Liver (tissue), 8 donors: ENCODE measurements at regions not wholly inside any gene's neighbourhood (a gene's known extent, or its start where the extent isn't known, plus 50 kb on each side); places are given as distances from the start of the nearest gene placed in this dataset.

Experiments used
- DNase-seq: peaks from one replicate; pipeline ENCODE4 v3.0.0-alpha.2; 2017; ENCODE audit warnings: low spot score
- H3K27ac ChIP-seq, 2 donors: one replicate each; pipeline ENCODE4 v1.7.0; 2013; ENCODE audit warnings: inconsistent platforms in 2 of 2, low read length in 2 of 2, control low read depth in 1 of 2, low read depth in 1 of 2, mild to moderate bottlenecking in 1 of 2
- H3K27me3 ChIP-seq, 4 donors: one replicate each; pipeline versions ENCODE4 v1.6.1 to v1.7.0; 2013; ENCODE audit warnings: low read length in 3 of 4, inconsistent platforms in 1 of 4, mild to moderate bottlenecking in 1 of 4, moderate library complexity in 1 of 4; ENCODE audit not compliant: control insufficient read depth in 4 of 4, insufficient read depth in 4 of 4
- H3K36me3 ChIP-seq, 4 donors: one replicate each; pipeline versions ENCODE4 v1.6.1 to v1.7.0; 2013; ENCODE audit warnings: low read length in 3 of 4, mild to moderate bottlenecking in 3 of 4, low read depth in 1 of 4, moderate library complexity in 1 of 4; ENCODE audit not compliant: control insufficient read depth in 4 of 4, insufficient read depth in 3 of 4
- H3K4me1 ChIP-seq, 4 donors: one replicate each; pipeline versions ENCODE4 v1.6.1 to v1.7.0; 2013; ENCODE audit warnings: low read length in 3 of 4, mild to moderate bottlenecking in 3 of 4, moderate library complexity in 1 of 4; ENCODE audit not compliant: control insufficient read depth in 4 of 4, insufficient read depth in 4 of 4
- H3K4me3 ChIP-seq, 3 donors: one replicate each; pipeline versions ENCODE4 v1.6.1 to v1.7.0; 2013; ENCODE audit warnings: low read length in 3 of 3, control low read depth in 1 of 3, low read depth in 1 of 3, mild to moderate bottlenecking in 1 of 3
- H3K9ac ChIP-seq, 2 donors: one replicate each; pipeline ENCODE4 v1.7.0; 2013; ENCODE audit warnings: low read length in 2 of 2, mild to moderate bottlenecking in 2 of 2, moderate library complexity in 2 of 2, control low read depth in 1 of 2, low read depth in 1 of 2
- H3K9me3 ChIP-seq, 4 donors: one replicate each; pipeline versions ENCODE4 v1.6.1 to v1.7.0; 2013; ENCODE audit warnings: low read length in 3 of 4; ENCODE audit not compliant: control insufficient read depth in 4 of 4
- ATF3 ChIP-seq: IDR thresholded peaks from 2 replicates; pipeline ENCODE4 v1.6.1; 2016; ENCODE audit warnings: antibody characterized with exemption
- CTCF ChIP-seq: fragments of 150-350 bp; IDR thresholded peaks from 2 replicates; pipeline ENCODE4 v1.5.1; 2017; ENCODE audit warnings: improper control_type of control experiment, low read depth, low read length; ENCODE audit not compliant: missing input control
- EGR1 ChIP-seq, 2 donors: IDR thresholded peaks; 2 replicates each; pipeline ENCODE4 v1.6.1; 2016 to 2018; ENCODE audit warnings: antibody characterized with exemption in 2 of 2, low read depth in 2 of 2
- FOXA1 ChIP-seq: IDR thresholded peaks from 2 replicates; pipeline ENCODE4 v1.6.1; 2016; ENCODE audit warnings: antibody characterized with exemption
- FOXA2 ChIP-seq: IDR thresholded peaks from 2 replicates; pipeline ENCODE4 v1.6.1; 2016; ENCODE audit warnings: antibody characterized with exemption
- GABPA ChIP-seq, 2 donors: IDR thresholded peaks in 1 of 2; conservative IDR thresholded peaks in 1 of 2; 2 replicates each; pipeline ENCODE4 v1.6.1; 2016; ENCODE audit warnings: antibody characterized with exemption in 2 of 2, mild to moderate bottlenecking in 1 of 2, moderate library complexity in 1 of 2
- HNF4A ChIP-seq, 2 donors: conservative IDR thresholded peaks; 2 replicates each; pipeline ENCODE4 v1.6.1; 2016; ENCODE audit warnings: antibody characterized with exemption in 2 of 2, mild to moderate bottlenecking in 2 of 2
- HNF4G ChIP-seq: IDR thresholded peaks from 2 replicates; pipeline ENCODE4 v1.6.1; 2016; ENCODE audit warnings: antibody characterized with exemption
- MAX ChIP-seq: IDR thresholded peaks from 2 replicates; pipeline ENCODE4 v1.6.1; 2016; ENCODE audit warnings: antibody characterized with exemption
- NR2F2 ChIP-seq: IDR thresholded peaks from 2 replicates; pipeline ENCODE4 v1.6.1; 2016; ENCODE audit warnings: antibody characterized with exemption
- REST ChIP-seq: IDR thresholded peaks from 2 replicates; pipeline ENCODE4 v1.6.1; 2016; ENCODE audit warnings: antibody characterized with exemption, mild to moderate bottlenecking
- RXRA ChIP-seq, 2 donors: IDR thresholded peaks; 2 replicates each; pipeline ENCODE4 v1.6.1; 2017 to 2018; ENCODE audit warnings: antibody characterized with exemption in 2 of 2, mild to moderate bottlenecking in 1 of 2
- TAF1 ChIP-seq: conservative IDR thresholded peaks from 2 replicates; pipeline ENCODE4 v1.6.1; 2016; ENCODE audit warnings: antibody characterized with exemption, mild to moderate bottlenecking
- YY1 ChIP-seq: IDR thresholded peaks from 2 replicates; pipeline ENCODE4 v1.6.1; 2016; ENCODE audit warnings: antibody characterized with exemption, mild to moderate bottlenecking
- ZBTB33 ChIP-seq: IDR thresholded peaks from 2 replicates; pipeline ENCODE4 v1.6.1; 2016; ENCODE audit warnings: antibody characterized with exemption
- WGBS: extraction: QIAGEN DNeasy Blood & Tissue Kit; methylation state at CpG from one replicate; pipeline ENCODE4 v1.1.7; 2013; 5-methylcytosine and 5-hydroxymethylcytosine counted together
- donor health status: healthy.
- donor health status: healthy.
- donor health status: healthy.
- donor health status: healthy.
- donor health status: healthy.

- DNase-seq: no peak
- no peak overlapping the region for H3K4me3 ChIP-seq
- no peaks in the 10 kb centered on the region for H3K27me3 ChIP-seq
- no peaks in the 10 kb centered on the region for H3K4me1 ChIP-seq
- 64% methylated on average over 7 of the region's 7 CpGs for WGBS
- no peak for TF ChIP-seq REST
- H3K9ac ChIP-seq: no peak overlapping the region
- no peak overlapping the region for H3K27ac ChIP-seq
- H3K9me3 ChIP-seq: no peaks in the 10 kb centered on the region
- H3K36me3 ChIP-seq: no peaks in the 10 kb centered on the region
These were observed 458.8 kb downstream of the DTWD2 start for GRCh38 chr5:118529361-118530144.

- Histone ChIP-seq H3K9ac (no peak overlapping the region), H3K27ac (no peak overlapping the region), H3K9me3 (no peaks in the 10 kb centered on the region), H3K27me3 (peaks cover 0 to 4% (median 0%) of the 10 kb centered on the region in 4 donors), H3K4me1 (no peaks in the 10 kb centered on the region), H3K36me3 (no peaks in the 10 kb centered on the region), H3K4me3 (no peak overlapping the region)
- TF ChIP-seq CTCF (no peak), YY1 (no peak), EGR1 (IDR thresholded peaks at IDR 0.05; ENCODE audit: low read depth in 2 of 2) (no peak), HNF4G (no peak), RXRA (IDR thresholded peaks at IDR 0.05) (no peak), ZBTB33 (no peak), GABPA (IDR thresholded peaks at IDR 0.05 in 1 of 2, conservative IDR thresholded peaks at IDR 0.05 in 1 of 2) (no peak), FOXA2 (no peak), ATF3 (no peak), FOXA1 (no peak), REST (no peak), TAF1 (no peak), MAX (no peak), HNF4A (conservative IDR thresholded peaks at IDR 0.05) (no peak), NR2F2 (no peak)
- no peak for DNase-seq
These were observed 465.7 kb downstream of the DTWD2 start for GRCh38 chr5:118522626-118523025.
